NCI-H128 (cell line): ENCODE measurements at regions not wholly inside any gene's neighbourhood (a gene's known extent, or its start where the extent isn't known, plus 50 kb on each side); places are given as distances from the start of the nearest gene placed in this dataset.

Experiments used
- DNase-seq: peaks from one replicate; lab custom pipeline; 2025; ENCODE audit not compliant: unreplicated experiment; lab: John Stamatoyannopoulos, UW

DNA sequence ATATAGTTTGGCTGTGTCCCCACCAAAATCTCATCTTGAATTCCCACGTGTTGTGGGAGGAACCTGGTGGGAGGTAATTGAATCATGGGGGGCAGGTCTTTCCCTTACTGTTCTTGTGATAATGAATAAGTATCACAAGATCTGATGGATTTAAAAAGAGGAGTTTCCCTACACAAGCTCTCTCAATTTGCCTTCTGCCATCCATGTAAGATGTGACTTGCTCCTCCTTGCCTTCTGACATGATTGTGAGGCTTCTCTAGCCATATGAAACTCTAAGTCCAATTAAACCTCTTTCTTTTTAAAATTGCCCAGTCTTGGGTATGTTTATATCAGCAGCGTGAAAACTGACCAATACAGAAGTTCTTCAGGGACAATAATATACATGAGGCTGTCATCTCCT, 425.1 kb downstream of the PABPC4L start:
- no peak for DNase-seq

DNA sequence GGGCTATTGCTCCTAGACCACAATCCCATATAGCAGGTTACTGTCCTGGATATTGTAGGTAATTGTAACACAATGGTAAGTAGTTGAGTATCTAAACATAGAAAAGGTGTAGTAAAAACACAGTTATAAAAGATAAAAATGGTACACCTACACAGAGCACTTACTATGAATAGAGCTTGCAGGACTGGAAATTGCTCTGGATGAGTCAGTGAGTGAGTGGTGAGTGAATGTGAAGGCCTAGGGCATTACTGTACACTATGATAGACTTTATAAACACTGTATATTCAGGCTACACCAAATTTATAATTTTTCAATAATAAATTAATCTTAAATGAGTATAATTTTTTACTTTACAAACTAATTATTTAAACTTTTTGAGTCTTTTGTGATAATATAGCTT, 425.7 kb downstream of the PABPC4L start:
- DNase-seq: no peak

DNA sequence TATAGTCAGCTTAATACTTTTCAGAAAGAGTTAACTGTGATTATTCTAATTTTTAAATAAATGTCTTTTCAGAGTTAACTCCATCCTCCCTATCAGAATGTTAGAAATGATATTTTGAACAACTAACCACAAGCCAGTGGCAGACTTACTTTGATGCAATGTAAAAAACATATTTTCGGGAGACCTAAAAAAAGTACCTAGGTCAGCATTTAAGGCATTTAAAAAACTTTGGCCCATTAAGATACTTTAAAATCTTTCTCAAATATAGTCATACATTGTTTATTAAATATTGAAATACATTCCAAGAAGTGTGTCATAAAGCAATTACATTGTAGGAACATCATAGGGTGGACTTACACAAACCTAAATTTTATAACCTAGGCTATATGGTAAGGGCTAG, 426.1 kb downstream of the PABPC4L start:
- DNase-seq: no peak

DNA sequence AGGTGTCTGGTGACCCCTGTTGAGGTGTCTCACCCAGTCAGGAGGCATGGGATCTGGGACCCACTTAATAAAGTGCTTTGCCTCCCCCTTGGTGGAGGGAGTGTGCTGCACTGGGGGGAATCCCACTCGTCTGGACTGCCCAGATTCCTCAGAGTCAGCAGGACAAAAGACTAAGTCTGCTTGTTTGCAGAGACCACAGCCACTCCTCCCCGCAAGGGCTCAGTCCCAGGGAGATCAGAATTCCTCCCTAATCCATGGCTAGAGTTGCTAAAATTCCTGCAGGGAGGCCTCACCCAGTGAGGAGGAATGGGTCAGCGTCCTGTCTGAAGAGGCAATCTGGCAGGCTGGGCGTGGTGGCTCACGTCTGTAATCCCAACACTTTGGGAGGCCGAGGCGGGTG, 442.2 kb downstream of the PABPC4L start:
- no peak for DNase-seq

DNA sequence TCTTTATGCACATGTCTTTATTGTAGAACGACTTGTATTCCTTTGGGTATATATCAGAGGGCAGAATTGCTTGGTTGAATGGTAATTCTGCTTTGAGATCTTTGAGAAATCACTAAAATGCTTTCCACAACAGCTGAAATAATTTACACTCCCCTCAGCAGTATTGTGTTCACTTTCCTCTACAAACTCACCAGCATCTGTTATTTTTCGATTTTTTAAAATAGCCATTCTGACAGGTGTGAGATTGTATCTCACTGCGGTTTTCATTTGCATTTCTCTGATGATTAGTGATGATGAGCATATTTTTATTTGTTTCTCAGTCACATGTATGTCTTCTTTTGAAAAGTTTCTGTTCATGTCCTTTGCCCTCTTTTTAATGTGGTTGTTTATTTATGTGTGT, 459.8 kb downstream of the PABPC4L start:
- DNase-seq: no peak

DNA sequence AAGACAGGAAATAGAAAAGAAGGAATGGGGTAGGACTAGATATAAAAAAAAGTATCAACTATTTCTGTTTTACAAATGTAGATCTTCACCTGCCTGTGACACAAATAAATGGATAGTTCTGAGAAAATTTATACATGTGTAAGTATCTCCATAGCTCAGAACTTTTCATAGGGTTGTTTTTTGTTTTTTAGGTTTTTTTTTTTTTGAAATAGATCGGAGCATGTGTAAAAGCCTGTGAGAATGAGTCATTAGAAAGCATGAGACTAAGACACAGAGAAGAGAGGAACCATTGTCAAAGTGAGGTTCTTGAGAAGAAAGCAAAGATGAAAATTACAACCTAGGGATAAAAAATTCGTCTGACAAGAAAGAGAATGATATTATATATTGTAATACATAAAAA, 481.6 kb downstream of the PABPC4L start:
- DNase-seq: no peak

DNA sequence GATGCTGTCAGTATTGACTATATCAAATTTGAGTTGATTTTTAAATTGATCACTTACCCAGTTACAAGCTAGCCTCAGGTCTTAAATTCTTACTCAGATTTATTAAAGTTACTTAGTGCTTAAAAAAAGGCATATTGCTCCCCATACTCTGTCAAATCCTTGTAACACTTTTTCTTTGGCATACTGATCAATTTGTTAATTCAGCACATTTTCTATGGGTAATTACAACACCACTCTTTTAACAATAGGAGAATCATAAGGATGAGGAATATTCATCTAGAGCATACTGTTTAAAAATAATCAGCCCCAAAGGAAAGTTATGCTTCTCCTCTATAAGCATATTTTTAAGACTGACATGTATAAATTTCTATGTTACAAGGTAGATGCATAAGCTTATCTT, 482.5 kb downstream of the PABPC4L start:
- no peak for DNase-seq

DNA sequence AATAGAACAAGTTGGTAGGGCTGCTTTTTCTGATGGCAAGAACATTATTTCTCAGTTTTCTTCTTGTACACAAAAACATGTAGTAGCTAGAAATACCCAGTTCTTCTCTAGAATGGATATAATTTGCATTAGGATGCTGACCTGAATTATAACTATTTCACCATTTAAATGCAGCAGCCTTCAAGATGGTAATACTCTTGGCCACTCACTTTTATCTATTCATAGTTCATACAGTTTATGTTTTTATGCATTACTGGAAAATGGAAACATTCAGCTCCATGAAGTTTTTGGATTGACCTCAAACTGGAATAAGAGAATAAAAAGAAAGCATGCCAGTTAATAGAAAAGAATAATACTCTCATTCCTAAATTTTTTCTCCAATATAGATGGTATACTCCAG, 487.4 kb downstream of the PABPC4L start:
- no peak for DNase-seq

DNA sequence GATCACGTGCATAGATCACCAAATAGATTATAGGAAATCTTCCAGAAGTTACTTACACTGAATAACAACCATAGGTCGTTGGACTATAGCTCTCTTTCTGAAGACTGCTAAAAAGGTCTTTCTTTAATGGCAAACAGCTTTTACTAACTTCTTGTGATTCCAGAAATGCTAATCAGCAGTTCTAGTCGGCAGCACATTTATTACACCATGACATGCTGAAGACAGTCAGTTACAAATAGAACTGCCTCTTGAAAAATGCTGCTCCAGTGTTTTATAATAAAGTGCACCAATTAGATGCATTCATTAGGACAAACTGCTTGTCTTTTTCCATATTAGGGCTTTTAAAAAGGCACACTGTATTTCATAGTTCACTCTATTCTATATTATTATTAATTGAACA, 488.2 kb downstream of the PABPC4L start:
- DNase-seq: no peak

DNA sequence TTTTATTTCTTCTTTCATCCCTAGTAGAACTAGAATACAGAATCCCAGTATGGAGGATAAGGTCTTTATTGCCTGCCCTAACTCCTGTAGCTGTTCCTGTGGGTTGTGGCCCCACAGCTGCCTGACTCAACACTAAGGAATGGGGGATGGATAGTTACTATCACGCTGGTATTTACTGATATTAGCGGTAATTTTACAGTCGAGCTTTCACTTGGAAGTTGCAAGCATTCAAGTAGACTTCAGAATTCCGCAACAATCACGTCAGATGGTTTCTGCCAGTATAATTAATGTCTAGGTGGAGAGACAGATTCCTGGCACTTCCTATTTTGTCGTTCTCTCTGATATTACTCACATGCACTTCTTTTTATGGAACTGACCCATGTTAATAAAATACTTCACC, 489.8 kb downstream of the PABPC4L start:
- no peak for DNase-seq

DNA sequence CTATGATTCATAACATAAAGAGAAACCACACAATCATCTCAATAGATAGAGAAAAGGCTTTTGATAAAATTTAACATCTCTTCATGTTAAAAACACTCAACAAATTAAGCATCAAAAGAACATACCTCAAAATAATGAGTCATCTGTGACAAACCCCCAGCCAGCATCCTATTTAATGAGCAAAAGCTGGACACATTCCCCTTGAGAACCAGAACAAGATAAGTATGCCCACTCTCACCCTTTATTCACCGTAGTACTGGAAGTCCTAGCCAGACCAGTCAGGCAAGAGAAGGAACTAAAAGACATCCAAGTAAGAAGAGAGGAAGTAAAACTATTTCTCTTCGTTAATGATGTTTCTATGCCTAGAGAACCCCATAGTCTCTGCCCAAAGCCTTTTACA, 507.2 kb downstream of the PABPC4L start:
- DNase-seq: no peak

DNA sequence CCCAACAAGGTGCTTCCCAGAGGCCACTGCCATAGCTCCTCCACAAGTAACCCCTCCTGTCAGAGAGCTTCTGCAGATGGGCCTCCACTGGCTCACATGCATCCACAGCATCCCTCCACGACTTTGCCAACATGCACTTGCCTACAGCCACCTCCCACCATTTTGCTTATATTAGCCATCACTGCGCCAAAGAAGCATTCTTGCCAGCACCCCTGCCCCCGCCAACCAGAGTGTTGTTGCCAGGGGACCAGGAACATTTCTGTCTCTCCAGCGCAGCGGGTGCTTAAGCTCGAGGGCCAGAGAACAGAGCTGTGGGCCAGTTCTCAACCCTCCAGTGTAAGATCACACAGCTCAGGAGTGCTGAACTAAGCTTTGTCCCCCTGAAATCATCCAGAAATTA, 517.6 kb downstream of the PABPC4L start:
- no peak for DNase-seq

DNA sequence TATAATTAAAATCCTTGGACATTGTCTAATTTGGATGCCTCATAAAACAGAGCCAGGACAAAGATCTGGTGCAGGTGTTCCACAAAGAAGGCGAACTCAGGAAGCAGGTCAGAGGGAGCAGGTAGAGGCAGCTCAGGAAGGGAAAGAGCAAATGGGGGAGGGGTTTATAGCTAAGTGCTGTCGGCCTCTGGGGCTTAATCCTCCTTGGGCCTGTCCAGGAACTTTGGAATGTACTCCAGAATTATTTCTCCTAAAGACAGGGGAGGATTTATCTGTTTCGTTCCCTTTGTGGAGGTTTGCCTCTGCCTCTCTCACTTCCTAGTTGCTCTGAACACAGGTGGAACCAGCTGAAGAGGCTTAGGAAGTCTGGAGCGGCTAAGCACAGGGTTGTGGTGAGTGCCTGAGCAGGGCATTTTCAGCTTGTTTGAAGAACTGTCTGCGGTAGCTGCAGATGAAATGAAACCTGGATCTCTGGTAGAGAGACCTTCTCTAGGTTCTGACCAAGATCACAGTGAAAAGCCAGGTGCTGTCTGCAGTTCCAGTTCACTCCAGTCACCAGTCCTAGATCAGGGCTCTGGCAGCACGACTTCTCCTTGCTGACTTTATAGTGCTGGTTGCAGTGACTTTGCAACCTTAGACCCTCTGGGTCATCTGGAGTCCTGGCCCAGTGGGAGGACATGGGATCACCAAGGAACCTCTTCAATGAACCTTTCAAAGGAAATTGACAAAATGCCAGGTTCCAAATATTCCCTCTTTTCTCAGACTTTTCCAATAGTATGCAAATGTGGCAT, 519.2 kb downstream of the PCDH10 start:
- no peak for DNase-seq

DNA sequence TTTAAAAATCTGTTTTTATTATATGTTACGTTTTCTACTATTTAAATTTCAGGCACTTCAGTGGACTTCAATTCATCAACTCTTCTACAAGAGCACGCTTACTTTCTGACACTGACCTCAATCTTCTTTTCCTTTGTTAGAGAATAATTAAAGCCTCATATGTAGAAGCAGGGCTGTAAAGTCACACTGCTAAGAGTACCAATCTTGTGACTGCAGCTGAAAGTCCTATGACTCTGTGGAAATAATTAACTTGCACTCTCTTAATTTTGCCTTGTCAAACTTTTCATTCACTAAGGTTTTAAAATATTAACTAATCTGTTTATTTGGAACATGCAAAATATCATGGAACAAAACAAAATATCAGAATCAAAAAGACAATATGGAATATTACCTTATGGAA, 498.1 kb downstream of the PCDH10 start:
- DNase-seq: no peak

DNA sequence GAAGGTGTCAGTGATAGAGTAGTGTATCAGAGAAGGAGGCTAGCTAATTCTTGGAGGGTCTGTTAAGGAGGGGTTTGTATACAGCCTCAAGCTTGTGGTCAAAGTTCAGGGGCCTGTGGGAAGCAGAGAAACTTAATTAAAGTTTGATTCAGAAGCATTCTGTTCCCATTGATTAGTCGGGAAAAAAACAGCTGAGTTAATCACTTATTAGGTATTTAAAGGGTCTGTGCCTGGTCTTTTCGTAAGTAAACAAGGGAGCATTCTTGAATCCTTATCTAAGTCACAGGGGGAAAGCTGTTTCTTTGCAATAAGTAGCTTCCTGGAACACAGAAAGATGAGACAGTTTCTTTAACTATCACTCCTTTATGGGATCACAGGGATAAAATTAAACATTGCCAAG, 492.1 kb downstream of the PCDH10 start:
- DNase-seq: no peak

DNA sequence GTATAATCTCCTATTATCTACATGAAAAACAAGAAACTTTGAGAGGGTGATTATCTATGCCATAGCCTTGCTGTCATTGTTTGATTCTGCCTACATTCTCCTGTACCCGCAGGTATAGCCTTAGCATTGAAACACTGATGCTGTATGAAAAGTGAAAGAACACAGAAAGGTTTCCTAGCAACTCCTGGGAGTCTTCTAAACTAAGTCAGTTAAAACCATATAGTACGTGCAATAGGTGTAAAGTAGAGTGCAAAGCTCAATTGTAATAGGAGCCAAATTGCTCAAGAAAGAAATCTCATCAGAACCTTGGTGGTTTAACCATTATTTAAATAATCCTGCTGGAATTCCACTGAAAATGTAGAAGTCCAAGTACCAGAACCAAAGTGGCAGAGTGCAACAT, 489.7 kb downstream of the PCDH10 start:
- no peak for DNase-seq

DNA sequence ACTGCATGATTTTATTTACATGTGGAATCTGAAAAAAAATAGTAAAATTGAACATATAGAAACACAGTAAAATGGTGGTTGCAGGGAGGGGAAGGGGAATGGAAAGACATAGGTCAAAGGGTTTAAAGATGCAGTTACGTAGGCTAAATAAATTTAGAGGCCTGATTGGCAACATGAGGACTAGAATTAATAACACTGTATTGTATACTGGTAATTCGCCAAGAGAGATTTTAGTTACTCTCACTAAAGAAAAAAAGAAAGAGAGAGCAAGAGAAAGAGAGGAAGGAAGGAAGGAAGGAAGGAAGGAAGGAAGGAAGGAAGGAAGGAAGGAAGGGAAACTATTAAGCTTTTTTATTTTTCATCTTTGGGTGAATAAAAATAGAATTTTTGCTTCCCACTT, 488.1 kb downstream of the PCDH10 start:
- no peak for DNase-seq

DNA sequence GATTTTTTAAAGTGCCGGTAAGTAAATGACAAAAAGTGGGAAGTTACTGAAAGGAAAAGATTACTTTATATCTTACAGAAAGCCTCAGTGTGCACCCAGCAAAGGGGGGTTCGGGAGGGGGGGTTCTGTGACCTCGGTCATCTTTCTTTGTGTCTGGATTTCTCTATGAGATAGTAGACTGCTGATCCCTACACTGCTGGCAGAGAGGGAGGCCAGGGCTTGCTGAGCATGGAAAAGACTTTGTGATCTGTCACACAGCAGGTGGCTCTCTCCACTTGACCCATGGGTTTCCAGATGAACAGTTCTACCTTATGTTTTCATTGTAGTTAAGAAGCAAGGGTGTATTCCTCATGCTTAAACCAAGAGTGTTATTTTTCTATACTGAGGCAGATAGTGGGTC, 475.6 kb downstream of the PCDH10 start:
- DNase-seq: no peak

DNA sequence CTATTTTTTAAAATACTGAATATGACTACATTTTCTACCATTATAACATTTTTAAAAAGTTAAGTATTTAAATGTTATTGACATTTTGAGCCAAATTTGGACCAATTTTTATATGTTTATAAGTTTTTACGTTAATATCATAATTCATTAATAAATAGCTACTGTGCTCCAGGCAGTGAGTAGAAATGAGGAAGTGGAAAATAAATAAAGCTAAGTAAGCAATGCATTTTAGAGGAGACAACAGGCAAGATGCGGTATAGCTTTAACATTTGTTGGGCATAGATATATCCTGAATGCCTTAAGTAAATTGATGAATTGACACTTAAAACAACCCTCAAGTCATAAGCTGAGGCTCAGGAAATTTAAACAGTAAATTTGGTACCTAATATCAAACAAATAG, 474.8 kb downstream of the PCDH10 start:
- DNase-seq: no peak

DNA sequence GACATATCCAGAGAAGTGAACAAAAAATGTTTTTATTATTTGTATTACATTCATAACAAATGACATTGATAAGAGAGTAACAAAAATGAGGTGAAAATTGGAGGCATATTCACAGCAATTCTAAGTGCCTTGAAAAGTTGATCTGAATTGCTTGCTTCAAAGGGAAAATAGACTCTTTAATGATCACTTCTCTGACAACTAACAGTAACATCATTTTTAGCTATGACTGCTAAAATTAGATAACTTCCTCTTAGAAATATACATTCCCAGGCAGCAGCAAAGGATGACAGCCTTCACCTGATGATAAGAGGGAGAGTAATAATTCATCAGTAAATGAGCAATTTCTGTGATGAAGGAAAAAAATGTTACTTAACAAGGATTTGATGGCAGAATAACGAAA, 472.5 kb downstream of the PCDH10 start:
- no peak for DNase-seq

DNA sequence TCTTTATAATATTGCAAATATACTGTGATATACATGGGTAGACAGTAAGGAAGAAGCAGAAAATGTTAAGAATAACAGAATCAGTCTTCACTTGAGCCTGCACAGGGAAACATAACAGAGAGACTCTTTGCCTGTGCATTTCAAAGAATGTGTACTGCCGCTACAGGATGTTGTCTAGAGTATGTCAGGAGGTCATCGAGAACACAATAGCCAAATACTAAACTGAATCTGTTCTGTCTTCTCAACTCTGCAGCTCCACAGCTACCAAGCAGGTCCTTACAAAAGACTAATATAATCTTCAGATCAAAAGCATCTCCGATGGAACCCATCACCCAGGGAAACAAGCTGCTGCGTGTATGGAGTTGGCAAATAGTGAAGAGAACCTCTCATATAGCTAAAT, 471.5 kb downstream of the PCDH10 start:
- DNase-seq: no peak

DNA sequence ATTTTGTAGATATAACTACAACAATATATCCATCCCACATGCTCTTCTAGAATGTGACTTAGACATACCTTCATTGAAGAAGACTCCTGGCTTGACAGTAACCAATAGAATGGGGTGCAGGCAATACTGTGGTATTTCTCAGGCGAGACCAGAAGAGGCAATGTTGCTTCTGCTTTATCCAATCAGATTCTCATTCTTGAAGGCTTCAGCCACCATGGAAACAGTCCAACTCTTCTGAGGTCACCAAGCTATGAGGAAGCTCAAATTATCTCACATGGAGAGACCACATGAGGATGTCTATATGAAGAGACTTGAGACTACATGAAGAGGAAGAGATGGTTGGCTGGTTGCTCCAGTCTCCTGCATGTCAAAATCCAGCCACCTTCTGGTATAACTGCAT, 469.9 kb downstream of the PCDH10 start:
- DNase-seq: no peak

DNA sequence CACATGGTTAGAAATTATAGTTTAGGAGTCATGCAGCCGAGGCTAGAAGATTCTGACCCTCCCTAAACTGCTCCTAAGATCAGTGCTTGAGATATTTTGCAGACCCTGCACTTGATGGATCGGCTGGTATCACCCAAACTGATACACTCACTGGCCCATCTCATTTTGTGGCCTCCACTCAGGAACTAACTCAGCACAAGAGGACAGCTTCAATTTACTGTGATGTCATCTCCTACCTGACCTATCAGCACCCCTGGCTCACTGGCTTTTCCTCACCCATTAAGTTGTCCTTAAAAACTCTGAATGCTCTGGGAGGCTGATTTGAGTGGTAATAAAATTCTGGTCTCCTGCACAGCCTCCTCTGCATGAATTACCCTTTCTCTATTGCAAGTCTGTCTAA, 450.9 kb downstream of the PCDH10 start:
- DNase-seq: no peak

DNA sequence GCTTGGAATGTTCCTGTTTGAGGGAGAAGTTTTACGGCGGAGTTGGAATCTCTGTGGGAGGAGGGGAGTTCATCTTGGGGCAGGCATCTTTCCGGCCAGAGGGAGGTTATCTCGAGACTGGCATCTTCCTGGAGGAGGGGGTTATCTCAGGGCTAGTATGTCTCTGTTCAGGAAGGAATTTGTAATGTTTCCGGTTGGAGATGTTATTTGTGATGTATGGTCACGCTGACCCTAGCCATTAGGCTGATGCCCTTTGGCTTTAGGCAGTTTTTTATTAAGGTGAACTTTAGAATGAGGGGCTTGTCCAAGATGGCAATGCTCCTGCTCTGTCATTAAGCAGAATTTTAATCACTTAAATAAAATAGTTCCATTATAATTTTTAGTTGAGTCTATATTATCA, 449.7 kb downstream of the PCDH10 start:
- no peak for DNase-seq
